Esophagus squamous epithelium (tissue), 5 donors: ENCODE measurements at regions not wholly inside any gene's neighbourhood (a gene's known extent, or its start where the extent isn't known, plus 50 kb on each side); places are given as distances from the start of the nearest gene placed in this dataset.

Source experiments
- DNase-seq: peaks from one replicate; lab custom pipeline; 2025; lab: John Stamatoyannopoulos, UW
- H3K27ac ChIP-seq, 4 donors: fragments of 200-600 bp; sonication (generic); one replicate each; pipeline ENCODE4 v1.5.1; 2016 to 2019; ENCODE audit warnings: mild to moderate bottlenecking in 1 of 4
- H3K27me3 ChIP-seq, 4 donors: fragments of 200-600 bp; sonication (generic); 1 replicate in 3 of 4; 2 replicates in 1 of 4; pipeline versions ENCODE4 v1.5.1 to v1.6.0; 2017 to 2021; ENCODE audit warnings: antibody characterized with exemption in 1 of 4
- H3K36me3 ChIP-seq, 3 donors: fragments of 200-600 bp; sonication (generic); one replicate each; pipeline ENCODE4 v1.5.1; 2016 to 2019
- H3K4me1 ChIP-seq, 3 donors: fragments of 200-600 bp; sonication (generic); one replicate each; pipeline ENCODE4 v1.5.1; 2017 to 2019
- H3K4me3 ChIP-seq, 4 donors: fragments of 200-600 bp; sonication (generic); 1 replicate in 3 of 4; 2 replicates in 1 of 4; pipeline ENCODE4 v1.5.1; 2016 to 2019; ENCODE audit warnings: mild to moderate bottlenecking in 2 of 4, moderate library complexity in 1 of 4
- H3K9me3 ChIP-seq, 3 donors: fragments of 200-600 bp; sonication (generic); one replicate each; pipeline ENCODE4 v1.5.1; 2016 to 2019
- POLR2A ChIP-seq, 4 donors: fragments of 450-650 bp; IDR thresholded peaks; one replicate each; pipeline ENCODE4 v1.6.1; 2017; ENCODE audit warnings: antibody characterized with exemption in 4 of 4, mild to moderate bottlenecking in 4 of 4, moderate library complexity in 3 of 4
- WGBS, 2 donors: methylation state at CpG; one replicate each; pipeline ENCODE4 v1.1.5; 2018; 5-methylcytosine and 5-hydroxymethylcytosine counted together
- intact Hi-C: fragments of 100-400 bp; cut with DNase I; formaldehyde crosslinking; loops from one replicate; pipeline ENCODE4 v1.15.0; 2022
- TF ChIP-seq, protein P1 (sequence below), 6 experiments: fragments of 450-650 bp in 4 of 6; fragments of 200-600 bp in 2 of 6; sonication (generic) in 2 of 6; IDR thresholded peaks; one replicate each; pipeline ENCODE4 v1.5.1; 2016 to 2019; ENCODE audit warnings: antibody characterized with exemption in 6 of 6, mild to moderate bottlenecking in 4 of 6, moderate library complexity in 4 of 6
- donor health status: DM: yes; HTN: yes; CAD: no.

DNA sequence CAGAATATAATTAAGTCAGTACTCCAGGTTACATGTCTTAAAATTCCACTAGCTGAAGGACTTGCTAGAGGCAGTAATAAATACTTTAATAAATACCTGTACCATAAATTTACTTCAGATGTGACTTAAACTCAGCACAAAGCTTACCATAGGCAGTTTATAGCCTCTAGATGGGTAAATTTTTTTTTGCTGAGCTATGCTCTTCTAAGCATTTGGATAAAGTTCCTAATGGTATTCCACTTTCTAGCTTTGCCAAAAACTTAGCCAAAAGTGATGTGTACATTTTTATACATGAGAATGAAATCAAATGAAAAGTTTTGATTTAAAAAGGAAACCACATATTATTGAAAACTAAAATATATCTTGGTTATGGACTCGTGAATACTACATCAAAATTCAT is 63.7 kb upstream of the DHX40 start:
- no peaks in the 10 kb centered on the region for H3K36me3 ChIP-seq
- TF ChIP-seq, protein P1, sequence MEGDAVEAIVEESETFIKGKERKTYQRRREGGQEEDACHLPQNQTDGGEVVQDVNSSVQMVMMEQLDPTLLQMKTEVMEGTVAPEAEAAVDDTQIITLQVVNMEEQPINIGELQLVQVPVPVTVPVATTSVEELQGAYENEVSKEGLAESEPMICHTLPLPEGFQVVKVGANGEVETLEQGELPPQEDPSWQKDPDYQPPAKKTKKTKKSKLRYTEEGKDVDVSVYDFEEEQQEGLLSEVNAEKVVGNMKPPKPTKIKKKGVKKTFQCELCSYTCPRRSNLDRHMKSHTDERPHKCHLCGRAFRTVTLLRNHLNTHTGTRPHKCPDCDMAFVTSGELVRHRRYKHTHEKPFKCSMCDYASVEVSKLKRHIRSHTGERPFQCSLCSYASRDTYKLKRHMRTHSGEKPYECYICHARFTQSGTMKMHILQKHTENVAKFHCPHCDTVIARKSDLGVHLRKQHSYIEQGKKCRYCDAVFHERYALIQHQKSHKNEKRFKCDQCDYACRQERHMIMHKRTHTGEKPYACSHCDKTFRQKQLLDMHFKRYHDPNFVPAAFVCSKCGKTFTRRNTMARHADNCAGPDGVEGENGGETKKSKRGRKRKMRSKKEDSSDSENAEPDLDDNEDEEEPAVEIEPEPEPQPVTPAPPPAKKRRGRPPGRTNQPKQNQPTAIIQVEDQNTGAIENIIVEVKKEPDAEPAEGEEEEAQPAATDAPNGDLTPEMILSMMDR (IDR thresholded peaks at IDR 0.05): no peak
- no peak for TF ChIP-seq POLR2A (IDR thresholded peaks at IDR 0.05)
- WGBS, 2 donors: 49 to 52% methylated on average over 1 of the region's 1 CpG
- H3K27me3 ChIP-seq: no peaks in the 10 kb centered on the region
- DNase-seq: no peak
- no peaks in the 10 kb centered on the region for H3K9me3 ChIP-seq
- no peak overlapping the region for H3K27ac ChIP-seq
- no peaks in the 10 kb centered on the region for H3K4me1 ChIP-seq
- intact Hi-C loops: no loop called here
- H3K4me3 ChIP-seq: no peak overlapping the region

DNA sequence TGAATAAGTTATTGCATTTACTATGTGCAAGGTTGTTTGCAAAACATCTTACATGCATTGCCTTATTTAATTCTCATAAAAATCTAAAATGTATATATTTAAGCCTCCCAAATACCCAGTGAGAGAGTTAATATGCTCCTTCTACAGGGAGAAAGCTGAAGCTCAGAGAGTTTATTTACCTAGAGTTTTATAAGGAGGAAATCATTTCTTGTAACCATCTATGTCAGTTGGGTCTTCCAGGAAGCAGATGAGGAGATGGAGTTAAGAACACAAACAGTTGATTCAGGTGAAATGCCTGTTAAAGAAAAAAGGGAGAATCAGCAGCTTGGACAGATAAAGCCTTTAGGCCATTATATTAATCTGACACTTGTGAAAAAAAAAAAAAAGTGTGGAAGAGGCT is 62.6 kb upstream of the DHX40 start:
- H3K4me1 ChIP-seq: peaks cover 0 to 6% (median 0%) of the 10 kb centered on the region in 3 donors
- H3K27me3 ChIP-seq: no peaks in the 10 kb centered on the region
- intact Hi-C loops: no loop called here
- H3K27ac ChIP-seq: no peak overlapping the region
- H3K9me3 ChIP-seq: no peaks in the 10 kb centered on the region
- no peaks in the 10 kb centered on the region for H3K36me3 ChIP-seq
- TF ChIP-seq POLR2A (IDR thresholded peaks at IDR 0.05): no peak
- TF ChIP-seq, protein P1 (IDR thresholded peaks at IDR 0.05): no peak
- DNase-seq: no peak
- no peak overlapping the region for H3K4me3 ChIP-seq

DNA sequence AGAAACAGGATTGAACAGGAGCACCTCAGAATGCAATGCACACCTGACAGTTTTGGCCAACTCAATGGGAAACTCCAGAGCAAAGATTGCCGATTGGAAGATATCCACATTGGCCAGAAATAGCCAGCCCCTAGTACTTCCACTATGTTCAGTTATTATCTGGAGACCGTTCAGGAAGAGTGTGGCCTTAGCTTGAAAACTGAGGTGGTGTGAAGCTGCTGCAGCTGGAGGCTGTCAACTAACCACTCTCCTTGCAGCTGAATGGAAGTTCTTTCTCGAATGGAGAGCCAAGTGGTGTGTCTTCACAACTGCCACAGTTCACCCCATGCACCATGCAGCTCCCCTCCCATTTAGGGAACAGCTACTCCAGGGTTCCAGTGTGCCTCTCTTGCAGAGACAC is 61.9 kb upstream of the DHX40 start:
- H3K4me1 ChIP-seq: peaks cover 0 to 7% (median 0%) of the 10 kb centered on the region in 3 donors
- TF ChIP-seq POLR2A (IDR thresholded peaks at IDR 0.05): no peak
- TF ChIP-seq, protein P1 (IDR thresholded peaks at IDR 0.05): no peak
- H3K27me3 ChIP-seq: no peaks in the 10 kb centered on the region
- intact Hi-C loops: no loop called here
- H3K4me3 ChIP-seq: no peak overlapping the region
- H3K27ac ChIP-seq: no peak overlapping the region
- H3K9me3 ChIP-seq: no peaks in the 10 kb centered on the region
- no peak for DNase-seq
- WGBS, 2 donors: 63 to 67% methylated on average over 3 of the region's 3 CpGs
- no peaks in the 10 kb centered on the region for H3K36me3 ChIP-seq

DNA sequence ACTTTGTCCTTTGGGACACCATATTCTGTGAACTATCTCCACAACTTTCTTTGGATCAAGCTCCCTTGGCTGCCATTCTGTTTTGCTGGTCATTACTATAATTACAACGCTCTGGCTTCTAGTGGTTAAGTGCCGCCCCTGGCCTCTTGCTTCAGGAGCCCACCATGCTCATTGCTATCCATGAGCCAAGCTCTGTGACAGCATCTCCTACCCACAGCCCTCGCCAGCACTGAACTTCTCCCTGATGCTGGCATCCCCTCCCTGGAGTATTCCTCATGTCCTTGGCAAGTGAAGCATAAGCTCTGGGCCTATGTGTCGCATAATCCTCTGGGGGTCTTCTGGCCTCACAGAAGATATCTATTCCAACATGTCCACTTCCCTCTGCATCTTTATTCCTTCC is 60.6 kb upstream of the DHX40 start:
- H3K36me3 ChIP-seq: no peaks in the 10 kb centered on the region
- TF ChIP-seq POLR2A (IDR thresholded peaks at IDR 0.05): no peak
- TF ChIP-seq, protein P1 (IDR thresholded peaks at IDR 0.05): no peak
- H3K4me1 ChIP-seq: peaks cover 0 to 7% (median 0%) of the 10 kb centered on the region in 3 donors
- DNase-seq: no peak
- no peaks in the 10 kb centered on the region for H3K9me3 ChIP-seq
- intact Hi-C loops: no loop called here
- no peak overlapping the region for H3K27ac ChIP-seq
- WGBS, 2 donors: 93 to 94% methylated on average over 4 of the region's 4 CpGs
- H3K4me3 ChIP-seq: no peak overlapping the region
- H3K27me3 ChIP-seq: no peaks in the 10 kb centered on the region

DNA sequence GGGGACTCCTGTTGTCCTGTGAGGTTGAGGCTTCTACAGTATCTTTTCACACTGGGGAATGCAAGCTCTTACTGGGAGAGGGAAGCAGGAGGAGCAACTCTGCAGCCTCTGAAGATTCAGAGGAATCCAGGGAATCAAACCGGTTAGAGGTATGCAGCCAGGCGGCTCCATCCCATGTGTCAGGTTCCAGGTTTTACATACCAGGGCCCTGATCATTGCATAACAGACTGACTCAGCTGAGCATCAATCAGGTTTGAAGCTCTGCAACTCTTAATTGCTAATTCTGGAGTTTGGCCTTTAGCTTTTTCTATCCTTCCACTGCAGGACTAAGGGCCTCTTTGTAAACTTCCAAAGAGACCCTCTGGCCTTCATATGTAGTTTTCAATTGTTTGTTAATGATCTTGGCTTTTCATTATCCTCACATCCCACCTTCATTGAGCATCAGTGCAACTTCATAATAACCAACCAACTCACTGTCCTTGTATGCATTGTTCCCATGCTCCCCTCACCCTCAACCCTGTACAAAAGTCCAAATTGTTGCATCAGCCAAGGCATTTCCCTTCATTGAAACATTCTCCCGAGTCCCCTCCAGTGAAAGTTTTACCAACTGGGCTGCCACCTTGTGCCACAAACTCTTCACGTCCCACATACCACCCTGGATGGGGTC is 59.7 kb upstream of the DHX40 start:
- H3K4me1 ChIP-seq: peaks cover 0 to 7% (median 0%) of the 10 kb centered on the region in 3 donors
- TF ChIP-seq POLR2A (IDR thresholded peaks at IDR 0.05): no peak
- TF ChIP-seq, protein P1 (IDR thresholded peaks at IDR 0.05): no peak
- H3K9me3 ChIP-seq: no peaks in the 10 kb centered on the region
- no peaks in the 10 kb centered on the region for H3K27me3 ChIP-seq
- no peak overlapping the region for H3K27ac ChIP-seq
- DNase-seq: no peak
- intact Hi-C loops: no loop called here
- no peaks in the 10 kb centered on the region for H3K36me3 ChIP-seq
- H3K4me3 ChIP-seq: no peak overlapping the region
- 65 to 82% methylated on average over 3 to 4 of the region's 4 CpGs for WGBS, 2 donors
